C4-2B (cell line): ENCODE measurements at regions not wholly inside any gene's neighbourhood (a gene's known extent, or its start where the extent isn't known, plus 50 kb on each side); places are given as distances from the start of the nearest gene placed in this dataset.

ENCODE experiments used
- CTCF ChIP-seq: fragments of 450-650 bp; conservative IDR thresholded peaks from 2 replicates; pipeline ENCODE4 v1.5.1; 2017; ENCODE audit warnings: mild to moderate bottlenecking
- ZFX ChIP-seq: fragments of 450-650 bp; IDR thresholded peaks from 2 replicates; pipeline ENCODE4 v1.6.1; 2017

GRCh38 chr11:115100706-115101105 is 403.5 kb downstream of the CADM1 start:
- TF ChIP-seq CTCF (no peak), ZFX (no peak)
